GM12874 (cell line): ENCODE measurements at regions not wholly inside any gene's neighbourhood (a gene's known extent, or its start where the extent isn't known, plus 50 kb on each side); places are given as distances from the start of the nearest gene placed in this dataset.

Source experiments
- TF ChIP-seq, protein P1 (sequence below): IDR thresholded peaks from 2 replicates; pipeline ENCODE4 v1.5.1; 2011; ENCODE audit warnings: low read depth, mild to moderate bottlenecking, control low read depth, low read length, moderate library complexity; ENCODE audit not compliant: insufficient read depth

DNA sequence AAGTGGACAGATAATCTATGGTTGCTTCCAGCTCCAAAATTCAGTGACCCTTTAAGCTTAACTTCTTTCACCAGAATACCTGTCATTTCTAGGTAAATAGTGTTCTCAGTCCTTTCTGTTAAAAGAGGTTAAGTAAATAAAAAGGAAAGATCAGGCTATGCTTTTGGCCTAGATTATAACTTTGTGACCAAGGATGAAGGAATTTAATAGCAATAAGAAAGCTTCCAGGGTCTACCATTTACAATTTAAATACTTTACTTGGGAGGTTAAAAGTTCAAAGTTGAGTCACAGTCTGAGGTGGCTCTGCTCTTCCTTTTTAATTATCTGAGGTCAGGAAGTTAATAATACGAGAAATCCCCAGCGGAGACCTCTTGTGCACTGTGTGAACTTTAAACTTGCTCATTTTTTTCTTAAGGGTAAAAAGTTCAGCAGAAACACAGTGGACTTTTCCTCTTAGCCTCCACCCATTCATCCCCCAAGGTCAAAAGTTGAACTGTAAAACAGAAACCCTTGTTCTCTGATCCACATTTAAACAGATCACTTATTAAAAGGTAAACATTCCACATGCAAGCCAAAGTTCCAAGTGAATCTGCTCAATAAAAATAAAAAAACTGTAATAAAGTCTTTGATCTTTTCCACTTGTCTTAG is 187.1 kb downstream of the NRIP1 start:
- TF ChIP-seq, protein P1, sequence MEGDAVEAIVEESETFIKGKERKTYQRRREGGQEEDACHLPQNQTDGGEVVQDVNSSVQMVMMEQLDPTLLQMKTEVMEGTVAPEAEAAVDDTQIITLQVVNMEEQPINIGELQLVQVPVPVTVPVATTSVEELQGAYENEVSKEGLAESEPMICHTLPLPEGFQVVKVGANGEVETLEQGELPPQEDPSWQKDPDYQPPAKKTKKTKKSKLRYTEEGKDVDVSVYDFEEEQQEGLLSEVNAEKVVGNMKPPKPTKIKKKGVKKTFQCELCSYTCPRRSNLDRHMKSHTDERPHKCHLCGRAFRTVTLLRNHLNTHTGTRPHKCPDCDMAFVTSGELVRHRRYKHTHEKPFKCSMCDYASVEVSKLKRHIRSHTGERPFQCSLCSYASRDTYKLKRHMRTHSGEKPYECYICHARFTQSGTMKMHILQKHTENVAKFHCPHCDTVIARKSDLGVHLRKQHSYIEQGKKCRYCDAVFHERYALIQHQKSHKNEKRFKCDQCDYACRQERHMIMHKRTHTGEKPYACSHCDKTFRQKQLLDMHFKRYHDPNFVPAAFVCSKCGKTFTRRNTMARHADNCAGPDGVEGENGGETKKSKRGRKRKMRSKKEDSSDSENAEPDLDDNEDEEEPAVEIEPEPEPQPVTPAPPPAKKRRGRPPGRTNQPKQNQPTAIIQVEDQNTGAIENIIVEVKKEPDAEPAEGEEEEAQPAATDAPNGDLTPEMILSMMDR: no peak

GRCh38 chr21:14876524-14876840 is 188.3 kb downstream of the NRIP1 start:
- TF ChIP-seq, protein P1: no peak

- TF ChIP-seq, protein P1: no peak
Measured at GRCh38 chr21:14875704-14876523, 188.9 kb downstream of the NRIP1 start.

DNA sequence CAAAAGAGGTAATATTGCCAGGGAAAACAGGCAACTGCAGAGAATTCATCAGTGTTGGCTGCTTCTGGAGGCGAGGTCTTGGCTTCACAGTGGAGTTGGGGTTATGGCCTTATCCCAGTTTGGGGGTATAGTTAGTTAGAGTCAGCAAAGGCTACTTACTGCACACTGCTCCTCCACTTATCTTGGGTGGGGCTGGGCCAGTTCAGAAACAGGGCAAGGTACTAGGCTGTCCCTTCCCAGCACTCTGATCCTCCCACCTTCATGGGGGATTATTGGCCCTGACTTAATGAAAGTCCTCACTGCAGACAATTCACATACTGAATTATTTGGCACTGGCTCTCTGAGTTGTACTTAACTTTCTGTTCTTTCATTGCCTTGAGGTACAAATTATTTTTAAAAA is 189.6 kb downstream of the NRIP1 start:
- TF ChIP-seq, protein P1: no peak

GRCh38 chr21:14874379-14874778 is 190.4 kb downstream of the NRIP1 start:
- TF ChIP-seq, protein P1: no peak

DNA sequence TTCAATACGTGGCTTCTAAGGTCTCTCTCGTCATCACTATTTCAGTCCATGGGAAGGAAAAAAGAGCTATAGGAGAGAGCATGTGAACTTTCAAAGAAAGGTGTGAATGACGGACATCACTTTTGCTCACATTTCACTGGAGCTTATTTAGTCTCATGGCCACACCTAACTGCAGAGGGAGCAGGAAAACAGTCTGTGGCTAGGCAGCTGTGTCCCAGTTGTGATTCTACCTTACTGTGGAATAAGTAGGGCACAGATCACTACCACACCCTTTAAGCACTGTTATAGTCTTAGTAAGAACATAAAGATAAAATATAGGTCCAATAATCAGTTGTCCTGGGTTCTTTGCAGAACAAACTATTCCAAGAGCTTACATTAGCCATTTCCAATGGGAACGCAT is 192.9 kb downstream of the NRIP1 start:
- TF ChIP-seq, protein P1: no peak

DNA sequence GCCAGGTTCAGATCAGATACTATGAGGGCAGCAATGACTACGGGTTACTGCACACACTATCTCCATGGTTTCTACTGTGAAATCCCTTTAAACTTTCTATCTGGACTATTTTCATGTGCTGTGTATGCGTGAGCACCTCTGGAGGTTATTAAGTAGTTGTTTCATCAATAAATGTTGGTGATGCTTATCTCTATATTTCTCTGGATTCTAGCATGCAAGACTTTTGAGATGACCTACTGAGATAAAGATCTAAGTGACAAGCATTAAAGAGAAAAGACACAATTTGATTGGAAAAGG is 194.0 kb downstream of the NRIP1 start:
- TF ChIP-seq, protein P1: no peak
